ENCODE measurements at regions not wholly inside any gene's neighbourhood (a gene's known extent, or its start where the extent isn't known, plus 50 kb on each side); places are given as distances from the start of the nearest gene placed in this dataset.

DNA sequence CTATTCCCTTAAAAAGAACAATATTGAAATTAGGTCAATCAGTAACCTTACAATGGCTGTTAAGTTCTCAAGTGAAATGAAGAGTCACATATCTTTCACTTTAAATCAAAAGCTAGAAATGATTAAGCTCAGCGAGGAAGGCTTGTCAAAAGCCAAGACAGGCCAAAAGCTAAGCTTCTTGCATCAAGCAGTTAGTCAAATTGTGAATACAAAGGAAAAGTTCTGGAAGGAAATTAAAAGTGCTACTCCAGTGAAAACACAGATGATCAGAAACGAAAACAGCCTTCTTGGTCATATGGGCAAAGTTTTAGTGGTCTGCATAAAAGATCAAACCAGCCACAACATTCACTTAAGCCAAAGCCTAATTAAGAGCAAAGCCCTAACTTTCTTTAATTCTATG, 402.6 kb upstream of the ZEB2 start:
- no peak overlapping the region for H4K91ac ChIP-seq (ENCODE audit: insufficient read length, low read depth, low read length)
- no peak overlapping the region for H3K18ac ChIP-seq (ENCODE audit: insufficient read length, low read depth, low read length)
- Mint-ChIP-seq H3K27ac (no peak overlapping the region), H3K4me1 (peaks cover 6 to 10% of the 10 kb centered on the region in 2 experiments), H3K36me3 (ENCODE audit: insufficient read depth in 1 of 3, low read depth in 3 of 3) (peaks cover 0 to 8% (median 0%) of the 10 kb centered on the region in 3 experiments; a peak in 4 of 7 replicates), H3K27me3 (ENCODE audit: low read depth) (no peaks in the 10 kb centered on the region), H3K9me3 (peaks cover 4% of the 10 kb centered on the region in 2 experiments; a peak in 3 of 5 replicates), H3K4me3 (no peak overlapping the region)
- no peaks in the 10 kb centered on the region for H3K9me3 ChIP-seq (ENCODE audit: control insufficient read depth, low read depth, low read length)
- no peaks in the 10 kb centered on the region for H3K23me2 ChIP-seq (ENCODE audit: insufficient read length, low read depth, low read length, poor library complexity, severe bottlenecking)
- no CpG with 5 or more reads among the region's 2 CpGs for WGBS (ENCODE audit: extremely low coverage, insufficient read length, low lambda C conversion rate)
- no peaks in the 10 kb centered on the region for H3K79me2 ChIP-seq (ENCODE audit: insufficient read depth, low read length)
- no peaks in the 10 kb centered on the region for H4K20me1 ChIP-seq (ENCODE audit: control insufficient read depth, insufficient read depth, insufficient read length)
- H3K23ac ChIP-seq (ENCODE audit: insufficient read length, low read depth, low read length), result no peak overlapping the region
- no peaks in the 10 kb centered on the region for H3K27me3 ChIP-seq (ENCODE audit: insufficient read depth, low read length)
- no peak overlapping the region for H2BK12ac ChIP-seq (ENCODE audit: insufficient read length, low read depth, low read length)
- H4K5ac ChIP-seq (ENCODE audit: insufficient read length, low read depth, low read length), result no peak overlapping the region
- no peak overlapping the region for H2AFZ ChIP-seq (ENCODE audit: low read length)
- no peak overlapping the region for H2AK5ac ChIP-seq (ENCODE audit: insufficient read length, low read length)
- no peak overlapping the region for H3K14ac ChIP-seq (ENCODE audit: insufficient read depth, low read length)
- no peak overlapping the region for H3K9ac ChIP-seq (ENCODE audit: extremely low read depth, insufficient read length, low read length)
- no peak overlapping the region for H2BK120ac ChIP-seq (ENCODE audit: low read depth, low read length, poor library complexity, severe bottlenecking)
- H3K4ac ChIP-seq (ENCODE audit: low read depth, low read length), result no peak overlapping the region
- no peak overlapping the region for H2BK20ac ChIP-seq (ENCODE audit: low read depth, low read length, poor library complexity, severe bottlenecking)
- no peaks in the 10 kb centered on the region for H3K79me1 ChIP-seq (ENCODE audit: insufficient read depth, low read depth, low read length, poor library complexity, severe bottlenecking)
- H2BK15ac ChIP-seq (ENCODE audit: low read depth, low read length), result no peak overlapping the region
- no peak overlapping the region for H4K8ac ChIP-seq (replicated peaks; ENCODE audit: insufficient read length, low read depth, low read length)
- no peak overlapping the region for H3K56ac ChIP-seq (ENCODE audit: insufficient read length, low read depth, low read length)
- H3K27ac ChIP-seq (ENCODE audit: insufficient read length, low read depth, low read length), result no peak overlapping the region
- no peak overlapping the region for H2BK5ac ChIP-seq (ENCODE audit: insufficient read length, low read length)
- TF ChIP-seq, protein P1, sequence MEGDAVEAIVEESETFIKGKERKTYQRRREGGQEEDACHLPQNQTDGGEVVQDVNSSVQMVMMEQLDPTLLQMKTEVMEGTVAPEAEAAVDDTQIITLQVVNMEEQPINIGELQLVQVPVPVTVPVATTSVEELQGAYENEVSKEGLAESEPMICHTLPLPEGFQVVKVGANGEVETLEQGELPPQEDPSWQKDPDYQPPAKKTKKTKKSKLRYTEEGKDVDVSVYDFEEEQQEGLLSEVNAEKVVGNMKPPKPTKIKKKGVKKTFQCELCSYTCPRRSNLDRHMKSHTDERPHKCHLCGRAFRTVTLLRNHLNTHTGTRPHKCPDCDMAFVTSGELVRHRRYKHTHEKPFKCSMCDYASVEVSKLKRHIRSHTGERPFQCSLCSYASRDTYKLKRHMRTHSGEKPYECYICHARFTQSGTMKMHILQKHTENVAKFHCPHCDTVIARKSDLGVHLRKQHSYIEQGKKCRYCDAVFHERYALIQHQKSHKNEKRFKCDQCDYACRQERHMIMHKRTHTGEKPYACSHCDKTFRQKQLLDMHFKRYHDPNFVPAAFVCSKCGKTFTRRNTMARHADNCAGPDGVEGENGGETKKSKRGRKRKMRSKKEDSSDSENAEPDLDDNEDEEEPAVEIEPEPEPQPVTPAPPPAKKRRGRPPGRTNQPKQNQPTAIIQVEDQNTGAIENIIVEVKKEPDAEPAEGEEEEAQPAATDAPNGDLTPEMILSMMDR (conservative IDR thresholded peaks at IDR 0.05), result no peak
- H3T11ph ChIP-seq (ENCODE audit: low read length), result no peak overlapping the region
- no peak for DNase-seq
- no peak overlapping the region for H3K4me2 ChIP-seq (ENCODE audit: insufficient read depth, insufficient read length, low read length)
- H3K4me1 ChIP-seq (ENCODE audit: insufficient read depth, low read length), result no peaks in the 10 kb centered on the region
